Body of pancreas (tissue), 4 donors: ENCODE measurements at regions not wholly inside any gene's neighbourhood (a gene's known extent, or its start where the extent isn't known, plus 50 kb on each side); places are given as distances from the start of the nearest gene placed in this dataset.

Experiments
- ATAC-seq: fragments of 150-250 bp; one replicate; pipeline ENCODE4 v1.9.1; 2016
- DNase-seq, 4 donors: peaks; one replicate each; pipeline ENCODE4 v3.0.0-alpha.2; 2019
- H3K27ac ChIP-seq, 4 donors: fragments of 200-600 bp; sonication (generic); 1 replicate in 3 of 4; 2 replicates in 1 of 4; pipeline versions ENCODE4 v1.5.1 to v1.6.1; 2016 to 2019; ENCODE audit warnings: mild to moderate bottlenecking in 1 of 4, mixed read lengths in 1 of 4, moderate library complexity in 1 of 4
- H3K27me3 ChIP-seq, 2 donors: fragments of 200-600 bp; sonication (generic); one replicate each; pipeline ENCODE4 v1.6.0; 2016; ENCODE audit warnings: mild to moderate bottlenecking in 1 of 2
- H3K36me3 ChIP-seq, 2 donors: fragments of 200-600 bp; sonication (generic); replicated peaks in 1 of 2; 2 replicates each; pipeline ENCODE4 v1.5.1; 2016; ENCODE audit warnings: low read depth in 2 of 2; ENCODE audit not compliant: insufficient read depth in 1 of 2
- H3K4me1 ChIP-seq: fragments of 200-600 bp; sonication (generic); one replicate; pipeline ENCODE4 v1.6.0; 2016
- H3K4me3 ChIP-seq, 2 donors: fragments of 200-600 bp; sonication (generic); 1 replicate in 1 of 2; 2 replicates in 1 of 2; pipeline ENCODE4 v1.5.1; 2016 to 2019
- H3K9me3 ChIP-seq, 3 donors: fragments of 200-600 bp; sonication (generic); 1 replicate in 2 of 3; 2 replicates in 1 of 3; pipeline ENCODE4 v1.5.1; 2016
- CTCF ChIP-seq, 7 experiments: fragments of 450-650 bp in 4 of 7; fragments of 200-600 bp in 3 of 7; sonication (generic) in 3 of 7; IDR thresholded peaks; one replicate each; pipeline ENCODE4 v1.5.1; 2016 to 2019; ENCODE audit warnings: antibody characterized with exemption in 7 of 7
- POLR2A ChIP-seq, 3 donors: fragments of 450-650 bp; IDR thresholded peaks; one replicate each; pipeline ENCODE4 v1.6.1; 2016; ENCODE audit warnings: antibody characterized with exemption in 3 of 3, mild to moderate bottlenecking in 2 of 3
- WGBS, 2 donors: methylation state at CpG; one replicate each; pipeline ENCODE4 v1.1.5; 2017; 5-methylcytosine and 5-hydroxymethylcytosine counted together
- intact Hi-C: fragments of 100-400 bp; cut with DNase I; formaldehyde crosslinking; loops from one replicate; pipeline ENCODE4 v1.15.1; 2023

GRCh38 chr16:72549878-72550277, 377.9 kb upstream of the PMFBP1 start:
- WGBS, 2 donors, result 88 to 91% methylated on average over 2 of the region's 2 CpGs
- no peak for ATAC-seq
- no peaks in the 10 kb centered on the region for H3K4me1 ChIP-seq

GRCh38 chr16:72542102-72542501, 370.1 kb upstream of the PMFBP1 start:
- Histone ChIP-seq H3K4me3 (no peak overlapping the region), H3K27ac (no peak overlapping the region), H3K4me1 (no peaks in the 10 kb centered on the region), H3K27me3 (no peaks in the 10 kb centered on the region), H3K9me3 (no peaks in the 10 kb centered on the region), H3K36me3 (no peaks in the 10 kb centered on the region)
- DNase-seq (no peak), ATAC-seq (no peak)
- TF ChIP-seq CTCF (IDR thresholded peaks at IDR 0.05) (no peak), POLR2A (IDR thresholded peaks at IDR 0.05) (no peak)
- intact Hi-C loops, result no loop called here
- WGBS, 2 donors, result 93 to 96% methylated on average over 2 of the region's 2 CpGs

More at GRCh38 chr16:72549878-72550277, 377.9 kb upstream of the PMFBP1 start:
- Histone ChIP-seq H3K4me3 (no peak overlapping the region), H3K36me3 (no peaks in the 10 kb centered on the region), H3K27ac (no peak overlapping the region), H3K27me3 (no peaks in the 10 kb centered on the region), H3K9me3 (no peaks in the 10 kb centered on the region)
- TF ChIP-seq CTCF (IDR thresholded peaks at IDR 0.05) (no peak), POLR2A (IDR thresholded peaks at IDR 0.05) (no peak)
- DNase-seq, result no peak
- intact Hi-C loops, result no loop called here

- Histone ChIP-seq H3K27ac (no peak overlapping the region), H3K4me3 (no peak overlapping the region), H3K36me3 (no peaks in the 10 kb centered on the region), H3K4me1 (no peaks in the 10 kb centered on the region), H3K9me3 (no peaks in the 10 kb centered on the region), H3K27me3 (no peaks in the 10 kb centered on the region)
- DNase-seq (no peak), ATAC-seq (no peak)
- intact Hi-C loops, result no loop called here
- TF ChIP-seq POLR2A (IDR thresholded peaks at IDR 0.05) (no peak), CTCF (IDR thresholded peaks at IDR 0.05) (no peak)
Observed at GRCh38 chr16:72537664-72538063, 365.7 kb upstream of the PMFBP1 start.

GRCh38 chr16:72536723-72537435, 364.9 kb upstream of the PMFBP1 start:
- H3K9me3 ChIP-seq, result no peaks in the 10 kb centered on the region
- no peak overlapping the region for H3K27ac ChIP-seq
- H3K27me3 ChIP-seq, result no peaks in the 10 kb centered on the region
- intact Hi-C loops, result no loop called here
- H3K4me1 ChIP-seq, result no peaks in the 10 kb centered on the region
- DNase-seq (no peak), ATAC-seq (no peak)
- no peak overlapping the region for H3K4me3 ChIP-seq
- WGBS, 2 donors, result 88 to 90% methylated on average over 2 of the region's 2 CpGs
- TF ChIP-seq POLR2A (IDR thresholded peaks at IDR 0.05), result no peak
- no peak for TF ChIP-seq CTCF (IDR thresholded peaks at IDR 0.05)
- H3K36me3 ChIP-seq, result no peaks in the 10 kb centered on the region

GRCh38 chr16:72532906-72533410, 361.0 kb upstream of the PMFBP1 start:
- Histone ChIP-seq H3K27me3 (no peaks in the 10 kb centered on the region), H3K36me3 (no peaks in the 10 kb centered on the region), H3K27ac (no peak overlapping the region), H3K4me3 (no peak overlapping the region), H3K4me1 (no peaks in the 10 kb centered on the region), H3K9me3 (no peaks in the 10 kb centered on the region)
- 82% methylated on average over 9 of the region's 9 CpGs for WGBS, 2 donors
- ATAC-seq, result no peak
- no peak for DNase-seq
- TF ChIP-seq CTCF (IDR thresholded peaks at IDR 0.05) (no peak), POLR2A (IDR thresholded peaks at IDR 0.05) (no peak)
- intact Hi-C loops, result no loop called here
